Neural cell (in vitro differentiated cells): ENCODE measurements at regions not wholly inside any gene's neighbourhood (a gene's known extent, or its start where the extent isn't known, plus 50 kb on each side); places are given as distances from the start of the nearest gene placed in this dataset.

Source experiments
- H2AFZ ChIP-seq: fragments of 200-600, 300-800 bp; sonication (generic), shearing (Covaris generic); 2 replicates; pipeline ENCODE4 v1.6.0; 2014; ENCODE audit warnings: low read depth, mild to moderate bottlenecking, antibody characterized with exemption, low read length, moderate library complexity
- H3F3A ChIP-seq: fragments of 200-600 bp; shearing (Covaris generic); 2 replicates; pipeline ENCODE4 v1.6.1; 2016; ENCODE audit warnings: mild to moderate bottlenecking, moderate library complexity, mixed read lengths, antibody characterized with exemption, low read length; ENCODE audit not compliant: insufficient read depth, poor library complexity, severe bottlenecking
- H3K27ac ChIP-seq: fragments of 200-600, 300-800 bp; sonication (generic), shearing (Covaris generic); 2 replicates; pipeline ENCODE4 v1.5.1; 2014; ENCODE audit warnings: mild to moderate bottlenecking, low read length, moderate library complexity
- H3K27me3 ChIP-seq: fragments of 300-800, 200-600 bp; sonication (generic), shearing (Covaris generic); 2 replicates; pipeline ENCODE4 v1.6.0; 2014; ENCODE audit warnings: mild to moderate bottlenecking, low read depth, low read length, moderate library complexity; ENCODE audit not compliant: insufficient read depth
- H3K36me3 ChIP-seq: fragments of 300-800, 200-600 bp; sonication (generic), shearing (Covaris generic); 2 replicates; pipeline ENCODE4 v1.5.1; 2014; ENCODE audit warnings: mild to moderate bottlenecking, antibody characterized with exemption, low read length, moderate library complexity; ENCODE audit not compliant: insufficient read depth
- H3K4me2 ChIP-seq: fragments of 300-800, 200-600 bp; sonication (generic), shearing (Covaris generic); 2 replicates; pipeline ENCODE4 v1.6.0; 2014; ENCODE audit warnings: mild to moderate bottlenecking, low read length
- H3K4me3 ChIP-seq: fragments of 300-800, 200-600 bp; sonication (generic), shearing (Covaris generic); 2 replicates; pipeline ENCODE4 v1.5.1; 2014; ENCODE audit warnings: mild to moderate bottlenecking, low read length, moderate library complexity
- H3K79me2 ChIP-seq: fragments of 200-600 bp; shearing (Covaris generic); replicated peaks from 2 replicates; pipeline ENCODE4 v1.6.0; 2014; ENCODE audit warnings: mild to moderate bottlenecking, low read length, moderate library complexity; ENCODE audit not compliant: insufficient read depth
- H3K9ac ChIP-seq: fragments of 300-800, 200-600 bp; sonication (generic), shearing (Covaris generic); 2 replicates; pipeline ENCODE4 v1.6.1; 2016; ENCODE audit warnings: mild to moderate bottlenecking, low read length, mixed read lengths
- H3K9me2 ChIP-seq: fragments of 200-600 bp; shearing (Covaris generic); 2 replicates; pipeline ENCODE4 v1.6.1; 2016; ENCODE audit warnings: mild to moderate bottlenecking, low read length, mixed read lengths; ENCODE audit not compliant: insufficient read depth
- H3K9me3 ChIP-seq: fragments of 200-600, 300-800 bp; sonication (generic), shearing (Covaris generic); 2 replicates; pipeline ENCODE4 v1.6.1; 2016; ENCODE audit warnings: mild to moderate bottlenecking, mixed run types, low read length, moderate library complexity, mixed read lengths
- H4K20me1 ChIP-seq: fragments of 200-600 bp; shearing (Covaris generic); 2 replicates; pipeline ENCODE4 v1.6.1; 2016; ENCODE audit warnings: mild to moderate bottlenecking, mixed run types; ENCODE audit not compliant: insufficient read depth
- EP300 ChIP-seq: fragments of 450-650 bp; conservative IDR thresholded peaks from 2 replicates; pipeline ENCODE4 v1.6.1; 2014; ENCODE audit warnings: antibody characterized with exemption, mild to moderate bottlenecking, moderate library complexity; ENCODE audit not compliant: poor library complexity, severe bottlenecking
- MXI1 ChIP-seq: fragments of 450-650 bp; conservative IDR thresholded peaks from 2 replicates; pipeline ENCODE4 v1.6.1; 2014; ENCODE audit warnings: antibody characterized with exemption, mild to moderate bottlenecking; ENCODE audit not compliant: poor library complexity, severe bottlenecking
- POLR2AphosphoS5 ChIP-seq: IDR thresholded peaks from 2 replicates; pipeline ENCODE4 v1.6.1; 2012
- RAD21 ChIP-seq: fragments of 450-650 bp; conservative IDR thresholded peaks from 2 replicates; pipeline ENCODE4 v1.6.1; 2014; ENCODE audit warnings: antibody characterized with exemption, mild to moderate bottlenecking, moderate library complexity
- SMC3 ChIP-seq: fragments of 450-650 bp; conservative IDR thresholded peaks from 2 replicates; pipeline ENCODE4 v1.6.1; 2014; ENCODE audit warnings: antibody characterized with exemption, mild to moderate bottlenecking, moderate library complexity; ENCODE audit not compliant: poor library complexity
- TAF1 ChIP-seq: IDR thresholded peaks from 2 replicates; pipeline ENCODE4 v1.6.1; 2012; ENCODE audit warnings: low read depth
- TF ChIP-seq, protein P1 (sequence below): fragments of 450-650 bp; IDR thresholded peaks from 2 replicates; pipeline ENCODE4 v1.5.1; 2014; ENCODE audit warnings: antibody characterized with exemption, mild to moderate bottlenecking, moderate library complexity; ENCODE audit not compliant: poor library complexity, severe bottlenecking
- TF ChIP-seq, protein P2 (sequence below): IDR thresholded peaks from 2 replicates; pipeline ENCODE4 v1.6.1; 2012; ENCODE audit warnings: borderline replicate concordance

DNA sequence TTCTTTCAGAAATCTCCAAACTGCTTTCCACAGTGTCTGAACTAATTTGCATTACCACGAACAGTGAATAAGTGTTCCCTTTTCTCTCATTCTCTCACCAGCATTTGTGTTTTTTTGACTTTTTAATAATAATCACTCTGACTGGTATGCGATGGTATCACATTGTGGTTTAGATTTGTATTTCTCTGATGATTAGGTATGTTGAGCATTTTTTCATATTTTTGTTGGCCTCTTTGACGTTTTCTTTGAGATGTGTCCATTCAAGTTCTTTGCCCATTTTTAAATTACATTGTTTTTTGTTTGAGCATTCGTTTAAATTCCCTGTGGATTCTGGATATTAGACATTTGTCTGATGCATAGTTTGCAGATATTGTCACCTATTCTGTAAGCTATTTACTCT lies 1639.6 kb upstream of the TENM4 start:
- no peak for TF ChIP-seq SMC3
- TF ChIP-seq POLR2AphosphoS5: no peak
- no peak for TF ChIP-seq RAD21
- no peak for TF ChIP-seq EP300
- no peak for TF ChIP-seq TAF1
- TF ChIP-seq MXI1: no peak
- TF ChIP-seq, protein P1, sequence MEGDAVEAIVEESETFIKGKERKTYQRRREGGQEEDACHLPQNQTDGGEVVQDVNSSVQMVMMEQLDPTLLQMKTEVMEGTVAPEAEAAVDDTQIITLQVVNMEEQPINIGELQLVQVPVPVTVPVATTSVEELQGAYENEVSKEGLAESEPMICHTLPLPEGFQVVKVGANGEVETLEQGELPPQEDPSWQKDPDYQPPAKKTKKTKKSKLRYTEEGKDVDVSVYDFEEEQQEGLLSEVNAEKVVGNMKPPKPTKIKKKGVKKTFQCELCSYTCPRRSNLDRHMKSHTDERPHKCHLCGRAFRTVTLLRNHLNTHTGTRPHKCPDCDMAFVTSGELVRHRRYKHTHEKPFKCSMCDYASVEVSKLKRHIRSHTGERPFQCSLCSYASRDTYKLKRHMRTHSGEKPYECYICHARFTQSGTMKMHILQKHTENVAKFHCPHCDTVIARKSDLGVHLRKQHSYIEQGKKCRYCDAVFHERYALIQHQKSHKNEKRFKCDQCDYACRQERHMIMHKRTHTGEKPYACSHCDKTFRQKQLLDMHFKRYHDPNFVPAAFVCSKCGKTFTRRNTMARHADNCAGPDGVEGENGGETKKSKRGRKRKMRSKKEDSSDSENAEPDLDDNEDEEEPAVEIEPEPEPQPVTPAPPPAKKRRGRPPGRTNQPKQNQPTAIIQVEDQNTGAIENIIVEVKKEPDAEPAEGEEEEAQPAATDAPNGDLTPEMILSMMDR: no peak
- TF ChIP-seq, protein P2, sequence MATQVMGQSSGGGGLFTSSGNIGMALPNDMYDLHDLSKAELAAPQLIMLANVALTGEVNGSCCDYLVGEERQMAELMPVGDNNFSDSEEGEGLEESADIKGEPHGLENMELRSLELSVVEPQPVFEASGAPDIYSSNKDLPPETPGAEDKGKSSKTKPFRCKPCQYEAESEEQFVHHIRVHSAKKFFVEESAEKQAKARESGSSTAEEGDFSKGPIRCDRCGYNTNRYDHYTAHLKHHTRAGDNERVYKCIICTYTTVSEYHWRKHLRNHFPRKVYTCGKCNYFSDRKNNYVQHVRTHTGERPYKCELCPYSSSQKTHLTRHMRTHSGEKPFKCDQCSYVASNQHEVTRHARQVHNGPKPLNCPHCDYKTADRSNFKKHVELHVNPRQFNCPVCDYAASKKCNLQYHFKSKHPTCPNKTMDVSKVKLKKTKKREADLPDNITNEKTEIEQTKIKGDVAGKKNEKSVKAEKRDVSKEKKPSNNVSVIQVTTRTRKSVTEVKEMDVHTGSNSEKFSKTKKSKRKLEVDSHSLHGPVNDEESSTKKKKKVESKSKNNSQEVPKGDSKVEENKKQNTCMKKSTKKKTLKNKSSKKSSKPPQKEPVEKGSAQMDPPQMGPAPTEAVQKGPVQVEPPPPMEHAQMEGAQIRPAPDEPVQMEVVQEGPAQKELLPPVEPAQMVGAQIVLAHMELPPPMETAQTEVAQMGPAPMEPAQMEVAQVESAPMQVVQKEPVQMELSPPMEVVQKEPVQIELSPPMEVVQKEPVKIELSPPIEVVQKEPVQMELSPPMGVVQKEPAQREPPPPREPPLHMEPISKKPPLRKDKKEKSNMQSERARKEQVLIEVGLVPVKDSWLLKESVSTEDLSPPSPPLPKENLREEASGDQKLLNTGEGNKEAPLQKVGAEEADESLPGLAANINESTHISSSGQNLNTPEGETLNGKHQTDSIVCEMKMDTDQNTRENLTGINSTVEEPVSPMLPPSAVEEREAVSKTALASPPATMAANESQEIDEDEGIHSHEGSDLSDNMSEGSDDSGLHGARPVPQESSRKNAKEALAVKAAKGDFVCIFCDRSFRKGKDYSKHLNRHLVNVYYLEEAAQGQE: no peak
- Histone ChIP-seq H3K79me2 (no peaks in the 10 kb centered on the region), H3K9me3 (no peaks in the 10 kb centered on the region), H3K27me3 (no peaks in the 10 kb centered on the region), H3K9ac (no peak overlapping the region), H3K4me2 (no peak overlapping the region), H3K4me3 (no peak overlapping the region), H3K9me2 (no peaks in the 10 kb centered on the region), H2AFZ (no peak overlapping the region), H4K20me1 (no peaks in the 10 kb centered on the region), H3F3A (no peaks in the 10 kb centered on the region), H3K36me3 (no peaks in the 10 kb centered on the region), H3K27ac (no peak overlapping the region)

DNA sequence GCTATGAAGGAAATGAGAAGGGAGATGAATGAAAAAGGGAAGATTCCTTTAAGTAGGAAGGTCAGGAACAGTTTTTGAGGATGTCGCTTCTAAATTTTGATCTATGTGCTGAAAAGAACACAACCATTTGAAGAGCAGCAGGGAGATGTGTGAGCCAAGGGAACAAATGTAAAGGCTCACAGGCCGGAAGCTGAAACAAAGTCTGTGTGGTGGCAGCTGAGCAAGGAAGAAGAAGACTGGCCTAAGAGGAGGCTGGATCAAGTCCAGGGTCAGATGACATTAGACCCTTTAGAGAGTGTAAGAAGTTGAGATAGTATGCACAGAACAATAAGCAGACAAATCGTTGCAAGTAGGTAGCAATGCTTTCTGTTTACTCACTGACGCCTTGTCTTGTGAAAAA lies 1631.4 kb upstream of the TENM4 start:
- no peaks in the 10 kb centered on the region for H4K20me1 ChIP-seq
- no peaks in the 10 kb centered on the region for H3K9me2 ChIP-seq
- no peaks in the 10 kb centered on the region for H3F3A ChIP-seq
- no peak overlapping the region for H2AFZ ChIP-seq
- no peaks in the 10 kb centered on the region for H3K27me3 ChIP-seq
- no peak overlapping the region for H3K4me3 ChIP-seq
- no peaks in the 10 kb centered on the region for H3K79me2 ChIP-seq
- no peaks in the 10 kb centered on the region for H3K9me3 ChIP-seq
- no peaks in the 10 kb centered on the region for H3K36me3 ChIP-seq
- no peak overlapping the region for H3K4me2 ChIP-seq
- H3K27ac ChIP-seq: no peak overlapping the region
- H3K9ac ChIP-seq: no peak overlapping the region
- TF ChIP-seq SMC3 (no peak), POLR2AphosphoS5 (no peak)
- TF ChIP-seq, protein P1: no peak
- TF ChIP-seq, protein P2: no peak
